Transverse colon (tissue), 4 donors: ENCODE measurements at regions not wholly inside any gene's neighbourhood (a gene's known extent, or its start where the extent isn't known, plus 50 kb on each side); places are given as distances from the start of the nearest gene placed in this dataset.

Experiments used
- CTCF ChIP-seq, 5 experiments: fragments of 200-600 bp in 3 of 5; fragments of 450-650 bp in 2 of 5; sonication (generic) in 3 of 5; IDR thresholded peaks; 1 replicate in 2 of 5; 2 replicates in 3 of 5; pipeline ENCODE4 v1.5.1; 2016 to 2017; ENCODE audit warnings: antibody characterized with exemption in 5 of 5, inconsistent platforms in 3 of 5, mild to moderate bottlenecking in 2 of 5, moderate library complexity in 1 of 5
- EP300 ChIP-seq: sonication (generic); formaldehyde crosslinking; IDR thresholded peaks from one replicate; pipeline ENCODE4 v1.6.1; 2017; ENCODE audit warnings: antibody characterized with exemption, low read depth
- POLR2A ChIP-seq: fragments of 450-650 bp; IDR thresholded peaks from one replicate; pipeline ENCODE4 v1.6.1; 2016; ENCODE audit warnings: antibody characterized with exemption, mild to moderate bottlenecking, moderate library complexity
- POLR2AphosphoS5 ChIP-seq, 3 donors: sonication (generic); formaldehyde crosslinking; IDR thresholded peaks; one replicate each; pipeline ENCODE4 v1.6.1; 2016; ENCODE audit warnings: antibody characterized with exemption in 3 of 3

GRCh38 chr4:84407554-84408407 lies 91.3 kb downstream of the NKX6-1 start:
- no peak for TF ChIP-seq CTCF (IDR thresholded peaks at IDR 0.05)
- no peak for TF ChIP-seq POLR2A
- TF ChIP-seq EP300: no peak
- TF ChIP-seq POLR2AphosphoS5 (IDR thresholded peaks at IDR 0.05): no peak
